HEK293T (cell line): ENCODE measurements at regions not wholly inside any gene's neighbourhood (a gene's known extent, or its start where the extent isn't known, plus 50 kb on each side); places are given as distances from the start of the nearest gene placed in this dataset.

Experiments
- CTCF ChIA-PET: fragments of 350-600 bp; formaldehyde crosslinking; extraction: SDS; loops from one replicate; lab custom pipeline; 2021; ENCODE audit warnings: antibody characterized with exemption, inconsistent platforms; lab: Yijun Ruan, JAX
- POLR2A ChIA-PET: fragments of 350-600 bp; formaldehyde crosslinking; extraction: SDS; loops from one replicate; lab custom pipeline; 2020; ENCODE audit warnings: antibody characterized with exemption, inconsistent platforms; lab: Yijun Ruan, JAX
- DNase-seq: peaks from one replicate; pipeline ENCODE4 v3.0.0; 2012; ENCODE audit warnings: mixed read lengths; ENCODE audit errors: extremely low spot score
- ARNT ChIP-seq: fragments of 450-650 bp; IDR thresholded peaks from 2 replicates; pipeline ENCODE4 v1.6.1; 2017; ENCODE audit warnings: mild to moderate bottlenecking
- BHLHE40 ChIP-seq: fragments of 450-650 bp; IDR thresholded peaks from 2 replicates; pipeline ENCODE4 v1.6.1; 2016; ENCODE audit warnings: mild to moderate bottlenecking, moderate library complexity, borderline replicate concordance
- CTBP1 ChIP-seq: fragments of 450-650 bp; IDR thresholded peaks from 2 replicates; pipeline ENCODE4 v1.6.1; 2016; ENCODE audit warnings: borderline replicate concordance
- ELF4 ChIP-seq: fragments of 450-650 bp; IDR thresholded peaks from 2 replicates; pipeline ENCODE4 v1.6.1; 2017; ENCODE audit warnings: antibody characterized with exemption
- FOXA1 ChIP-seq: fragments of 450-650 bp; IDR thresholded peaks from 2 replicates; pipeline ENCODE4 v1.6.1; 2016; ENCODE audit warnings: mild to moderate bottlenecking
- FOXK2 ChIP-seq: fragments of 450-650 bp; IDR thresholded peaks from 2 replicates; pipeline ENCODE4 v1.6.1; 2016; ENCODE audit warnings: mild to moderate bottlenecking
- FOXM1 ChIP-seq: fragments of 450-650 bp; IDR thresholded peaks from 2 replicates; pipeline ENCODE4 v1.6.1; 2017; ENCODE audit warnings: mild to moderate bottlenecking, borderline replicate concordance
- HDGF ChIP-seq: fragments of 450-650 bp; IDR thresholded peaks from 2 replicates; pipeline ENCODE4 v1.6.1; 2017; ENCODE audit warnings: antibody characterized with exemption, borderline replicate concordance
- L3MBTL2 ChIP-seq: fragments of 450-650 bp; conservative IDR thresholded peaks from 2 replicates; pipeline ENCODE4 v1.6.1; 2016; ENCODE audit warnings: mild to moderate bottlenecking
- LEF1 ChIP-seq: fragments of 450-650 bp; IDR thresholded peaks from 2 replicates; pipeline ENCODE4 v1.6.1; 2017; ENCODE audit warnings: mild to moderate bottlenecking, borderline replicate concordance
- NFRKB ChIP-seq: fragments of 450-650 bp; IDR thresholded peaks from 2 replicates; pipeline ENCODE4 v1.6.1; 2016; ENCODE audit warnings: mild to moderate bottlenecking, moderate library complexity
- PKNOX1 ChIP-seq: fragments of 450-650 bp; IDR thresholded peaks from 2 replicates; pipeline ENCODE4 v1.6.1; 2016
- SP1 ChIP-seq: fragments of 450-650 bp; IDR thresholded peaks from 2 replicates; pipeline ENCODE4 v1.6.1; 2017
- SUZ12 ChIP-seq: fragments of 450-650 bp; IDR thresholded peaks from 2 replicates; pipeline ENCODE4 v1.6.1; 2016; ENCODE audit warnings: mild to moderate bottlenecking
- TARDBP ChIP-seq: fragments of 450-650 bp; IDR thresholded peaks from 2 replicates; pipeline ENCODE4 v1.6.1; 2016
- ZNF384 ChIP-seq: fragments of 450-650 bp; IDR thresholded peaks from 2 replicates; pipeline ENCODE4 v1.6.1; 2016

- TF ChIP-seq SP1 (no peak), FOXK2 (no peak), CTBP1 (no peak), FOXM1 (no peak), LEF1 (no peak), FOXA1 (no peak), PKNOX1 (no peak), ELF4 (no peak), L3MBTL2 (no peak), ZNF384 (no peak), SUZ12 (no peak)
Measured at GRCh38 chr20:11820838-11821237, 96.9 kb upstream of the BTBD3 start.

GRCh38 chr20:11822540-11822794 lies 95.2 kb upstream of the BTBD3 start:
- CTCF ChIA-PET, result interaction anchor here (0.7 kb wide), 1 partner anchor 80 kb away, joined by 3 read pairs; no protein-coding TSS in a partner anchor
- DNase-seq, result no peak
- no peak for TF ChIP-seq FOXA1
- no peak for TF ChIP-seq HDGF
- no peak for TF ChIP-seq NFRKB
- TF ChIP-seq ZNF384, result no peak
- no peak for TF ChIP-seq SUZ12
- TF ChIP-seq CTBP1, result no peak
- TF ChIP-seq FOXM1, result no peak
- TF ChIP-seq LEF1, result no peak
- no peak for TF ChIP-seq ARNT
- no peak for TF ChIP-seq FOXK2
- no peak for TF ChIP-seq ELF4
- TF ChIP-seq PKNOX1, result no peak
- TF ChIP-seq TARDBP, result no peak
- POLR2A ChIA-PET, result no interaction called here

More at GRCh38 chr20:11820838-11821237, 96.9 kb upstream of the BTBD3 start:
- POLR2A ChIA-PET, result no interaction called here
- CTCF ChIA-PET, result no interaction called here
- no peak for DNase-seq

GRCh38 chr20:11826334-11826733 lies 91.4 kb upstream of the BTBD3 start:
- no peak for DNase-seq
- TF ChIP-seq FOXM1 (no peak), ELF4 (no peak), PKNOX1 (no peak), TARDBP (no peak)
- ChIA-PET CTCF (no interaction called here), POLR2A (no interaction called here)

GRCh38 chr20:11832397-11832796 lies 85.3 kb upstream of the BTBD3 start:
- TF ChIP-seq FOXK2, result no peak
- TF ChIP-seq NFRKB, result no peak
- TF ChIP-seq FOXA1, result no peak
- no peak for TF ChIP-seq BHLHE40
- no peak for TF ChIP-seq SP1
- no peak for TF ChIP-seq ELF4
- no peak for TF ChIP-seq FOXM1
- TF ChIP-seq SUZ12, result no peak
- TF ChIP-seq L3MBTL2, result no peak
- TF ChIP-seq LEF1, result no peak
- no peak for TF ChIP-seq TARDBP
- no peak for TF ChIP-seq ARNT
- no peak for TF ChIP-seq ZNF384
- TF ChIP-seq HDGF, result no peak
- no peak for TF ChIP-seq CTBP1
- TF ChIP-seq PKNOX1, result no peak
- ChIA-PET POLR2A (no interaction called here), CTCF (no interaction called here)
- no peak for DNase-seq

- no peak for TF ChIP-seq LEF1
- no peak for TF ChIP-seq FOXA1
- no peak for TF ChIP-seq TARDBP
- TF ChIP-seq BHLHE40, result no peak
- TF ChIP-seq FOXM1, result no peak
- TF ChIP-seq HDGF, result no peak
- POLR2A ChIA-PET, result no interaction called here
- DNase-seq, result no peak
- CTCF ChIA-PET, result no interaction called here
Measured at GRCh38 chr20:11832851-11833250, 84.8 kb upstream of the BTBD3 start.

- ChIA-PET POLR2A (no interaction called here), CTCF (no interaction called here)
- TF ChIP-seq LEF1 (no peak), SUZ12 (no peak), CTBP1 (no peak), TARDBP (no peak), L3MBTL2 (no peak), FOXM1 (no peak), FOXA1 (no peak), ARNT (no peak), HDGF (no peak), FOXK2 (no peak), ELF4 (no peak), NFRKB (no peak), PKNOX1 (no peak), ZNF384 (no peak), SP1 (no peak), BHLHE40 (no peak)
- no peak for DNase-seq
Measured at GRCh38 chr20:11833825-11834224, 83.9 kb upstream of the BTBD3 start.
